ENCODE measurements at regions not wholly inside any gene's neighbourhood (a gene's known extent, or its start where the extent isn't known, plus 50 kb on each side); places are given as distances from the start of the nearest gene placed in this dataset.

GRCh38 chr1:229828461-229828860 is 202.4 kb downstream of the URB2 start:
- no peak for DNase-seq

GRCh38 chr1:229832695-229833094 is 206.6 kb downstream of the URB2 start:
- no peak for DNase-seq

- no peak for DNase-seq
Observed at GRCh38 chr1:229834230-229834629, 208.2 kb downstream of the URB2 start.

GRCh38 chr1:229835226-229835625 is 209.2 kb downstream of the URB2 start:
- no peak for DNase-seq

GRCh38 chr1:229836324-229836723 is 210.3 kb downstream of the URB2 start:
- DNase-seq = no peak

- no peak for DNase-seq
Observed at GRCh38 chr1:229838204-229838603, 212.2 kb downstream of the URB2 start.

- DNase-seq = peak; percentile 13
Observed at GRCh38 chr1:229839800-229840199, 213.8 kb downstream of the URB2 start.

- no peak for DNase-seq
Observed at GRCh38 chr1:229841230-229841629, 215.2 kb downstream of the URB2 start.

GRCh38 chr1:229842302-229843255 is 216.5 kb downstream of the URB2 start:
- no peak for DNase-seq

GRCh38 chr1:229843627-229844238 is 217.7 kb downstream of the URB2 start:
- DNase-seq = peak; percentile 66

- peak; percentile 23 for DNase-seq
Observed at GRCh38 chr1:229844675-229845074, 218.6 kb downstream of the URB2 start.

- DNase-seq = peak; percentile 10
Observed at GRCh38 chr1:229845410-229846138, 219.5 kb downstream of the URB2 start.

- DNase-seq = no peak
Observed at GRCh38 chr1:229846351-229846750, 220.3 kb downstream of the URB2 start.

- DNase-seq = peak; percentile 80
Observed at GRCh38 chr1:229848752-229849677, 218.0 kb upstream of the GALNT2 start.

GRCh38 chr1:229851511-229851910 is 215.5 kb upstream of the GALNT2 start:
- no peak for DNase-seq

- DNase-seq = no peak
Observed at GRCh38 chr1:229853751-229854150, 213.3 kb upstream of the GALNT2 start.

GRCh38 chr1:229854620-229855019 is 212.4 kb upstream of the GALNT2 start:
- no peak for DNase-seq

- DNase-seq = peak; percentile 21
Observed at GRCh38 chr1:229856009-229856650, 210.9 kb upstream of the GALNT2 start.

GRCh38 chr1:229857585-229857984 is 209.5 kb upstream of the GALNT2 start:
- DNase-seq = no peak

- no peak for DNase-seq
Observed at GRCh38 chr1:229859026-229859425, 208.0 kb upstream of the GALNT2 start.

GRCh38 chr1:229860926-229861325 is 206.1 kb upstream of the GALNT2 start:
- DNase-seq = no peak

Data from NCI-H82 (cell line).